HepG2 (cell line): ENCODE measurements at regions not wholly inside any gene's neighbourhood (a gene's known extent, or its start where the extent isn't known, plus 50 kb on each side); places are given as distances from the start of the nearest gene placed in this dataset.

Source experiments
- ATAC-seq: fragments of 200-7000 bp; cut with Tn5 transposase; 3 replicates; pipeline ENCODE4 v1.9.1; 2020; ENCODE audit warnings: mild to moderate bottlenecking, moderate library complexity
- BruUV-seq: library from RNA; stranded (reverse); fragments of 400-500 nt; replicated peaks from 2 replicates; lab custom pipeline; 2021; lab: Mats Ljungman, UMichigan
- CTCF ChIA-PET: fragments of 300-600 bp; formaldehyde crosslinking; extraction: SDS; loops from one replicate; lab custom pipeline; 2021; ENCODE audit warnings: low total read pairs, inconsistent platforms, low intra/inter-chr PET ratio; lab: Yijun Ruan, JAX
- POLR2A ChIA-PET: fragments of 350-600 bp; sonication (Branson Sonifier 250); formaldehyde crosslinking; loops from one replicate; lab custom pipeline; 2020; ENCODE audit warnings: antibody characterized with exemption, inconsistent platforms; lab: Yijun Ruan, JAX
- DNase-seq: peaks from one replicate; pipeline ENCODE4 v3.0.0-alpha.2; 2015; ENCODE audit warnings: low spot score
- FAIRE-seq: peaks from 3 replicates; lab custom pipeline; 2011; peaks lifted over from hg19 to GRCh38; lab: Jason Lieb, UNC
- H2AFZ ChIP-seq: one replicate; pipeline ENCODE4 v1.6.1; 2011; ENCODE audit warnings: low read length, inconsistent platforms
- H3K27ac ChIP-seq: fragments of 300-600 bp; 3 replicates; pipeline ENCODE4 v1.8.0; 2011; ENCODE audit warnings: mixed run types, mild to moderate bottlenecking, mixed read lengths, low read length, inconsistent platforms; ENCODE audit not compliant: insufficient read depth; ENCODE audit errors: extremely low read length
- H3K27me3 ChIP-seq, 2 experiments: fragments of 200-600 bp in 1 of 2; 2 replicates in 1 of 2; 3 replicates in 1 of 2; pipeline versions ENCODE4 v1.6.0 to v1.8.0; 2011; ENCODE audit warnings: low read length in 2 of 2, mild to moderate bottlenecking in 2 of 2, moderate library complexity in 2 of 2, inconsistent platforms in 1 of 2; ENCODE audit not compliant: insufficient read depth in 2 of 2, control insufficient read depth in 1 of 2
- H3K36me3 ChIP-seq, 2 experiments: fragments of 200-600 bp in 1 of 2; replicated peaks in 1 of 2; 2 replicates in 1 of 2; 3 replicates in 1 of 2; pipeline versions ENCODE4 v1.5.1 to v1.8.0; 2011; ENCODE audit warnings: low read length in 2 of 2, inconsistent platforms in 1 of 2; ENCODE audit not compliant: insufficient read depth in 2 of 2, control insufficient read depth in 1 of 2
- H3K4me1 ChIP-seq: 2 replicates; pipeline ENCODE4 v1.5.1; 2012; ENCODE audit warnings: low read length, inconsistent platforms; ENCODE audit not compliant: insufficient read depth
- H3K4me2 ChIP-seq: 2 replicates; pipeline ENCODE4 v1.6.0; 2011; ENCODE audit warnings: low read depth, low read length, inconsistent platforms
- H3K4me3 ChIP-seq, 3 experiments: fragments of 200-600 bp in 1 of 3; sonication (generic), shearing (Covaris generic) in 1 of 3; replicated peaks in 1 of 3; 2 replicates each; pipeline ENCODE4 v1.5.1; 2011 to 2016; ENCODE audit warnings: low read length in 3 of 3, inconsistent platforms in 2 of 3, low read depth in 2 of 3, mild to moderate bottlenecking in 2 of 3, control low read depth in 1 of 3, mixed read lengths in 1 of 3; ENCODE audit not compliant: insufficient read depth in 1 of 3
- H3K79me2 ChIP-seq: one replicate; pipeline ENCODE4 v1.6.1; 2011; ENCODE audit warnings: low read length, inconsistent platforms; ENCODE audit not compliant: insufficient read depth
- H3K9ac ChIP-seq: 2 replicates; pipeline ENCODE4 v1.6.0; 2011; ENCODE audit warnings: mild to moderate bottlenecking, low read depth, low read length, inconsistent platforms; ENCODE audit not compliant: insufficient read depth
- H3K9me3 ChIP-seq: 2 replicates; pipeline ENCODE4 v1.5.1; 2012; ENCODE audit warnings: mild to moderate bottlenecking, low read length
- H4K20me1 ChIP-seq: 2 replicates; pipeline ENCODE4 v1.6.0; 2011; ENCODE audit warnings: inconsistent platforms, mild to moderate bottlenecking, low read length, moderate library complexity; ENCODE audit not compliant: insufficient read depth
- ATF7 ChIP-seq, 2 experiments: fragments of 450-650 bp in 1 of 2; sonication (generic) in 1 of 2; formaldehyde crosslinking in 1 of 2; IDR thresholded peaks; 2 replicates each; pipeline versions ENCODE4 v1.4.0 to v1.6.1; 2016 to 2020; ENCODE audit warnings: antibody characterized with exemption in 1 of 2, mild to moderate bottlenecking in 1 of 2, missing genetic modification reagents in 1 of 2
- MAFF ChIP-seq: IDR thresholded peaks from 2 replicates; pipeline ENCODE4 v1.6.1; 2011; ENCODE audit warnings: low read depth, low read length, improper control_type of control experiment
- PRPF4 ChIP-seq: fragments of 200-400 bp; formaldehyde crosslinking; IDR thresholded peaks from 2 replicates; pipeline ENCODE4 v1.6.1; 2016; ENCODE audit warnings: low read length, low read depth; ENCODE audit not compliant: poor library complexity, severe bottlenecking
- SAP130 ChIP-seq: IDR thresholded peaks from 2 replicates; pipeline ENCODE4 v1.6.1; 2016; ENCODE audit warnings: low read depth
- SNAPC5 ChIP-seq: sonication (generic); formaldehyde crosslinking; IDR thresholded peaks from 2 replicates; pipeline ENCODE4 v1.8.1; 2023; ENCODE audit warnings: mild to moderate bottlenecking, missing genetic modification reagents, borderline replicate concordance
- STAG1 ChIP-seq: sonication (generic); formaldehyde crosslinking; IDR thresholded peaks from 2 replicates; pipeline ENCODE4 v1.4.0; 2020; ENCODE audit warnings: missing genetic modification reagents
- TRIM22 ChIP-seq: fragments of 450-650 bp; IDR thresholded peaks from 2 replicates; pipeline ENCODE4 v1.6.1; 2017
- ZBED4 ChIP-seq: sonication (generic); formaldehyde crosslinking; IDR thresholded peaks from 2 replicates; pipeline ENCODE4 v1.4.0; 2020; ENCODE audit warnings: missing genetic modification reagents, borderline replicate concordance
- ZNF784 ChIP-seq: sonication (generic); formaldehyde crosslinking; IDR thresholded peaks from 2 replicates; pipeline ENCODE4 v1.5.1; 2020; ENCODE audit warnings: missing genetic modification reagents, mild to moderate bottlenecking, borderline replicate concordance
- ZSCAN22 ChIP-seq: sonication (generic); formaldehyde crosslinking; IDR thresholded peaks from 2 replicates; pipeline ENCODE4 v1.4.0; 2020; ENCODE audit warnings: mild to moderate bottlenecking, missing genetic modification reagents
- WGBS: methylation state at CpG from one replicate; pipeline ENCODE4 v1.1.6; 2017; ENCODE audit warnings: low lambda C conversion rate; 5-methylcytosine and 5-hydroxymethylcytosine counted together
- in situ Hi-C: cut with HindIII; loops from 2 replicates; pipeline ENCODE4 v1.10.0; 2017; ENCODE audit warnings: low pct_unique_long_range_greater_than_20kb; ENCODE audit not compliant: extremely low pct_ligation_motif_present
- intact Hi-C: fragments of 100-400 bp; cut with micrococcal nuclease; formaldehyde crosslinking; loops from one replicate; pipeline ENCODE4 v1.10.0; 2022; ENCODE audit not compliant: unreplicated experiment

- Histone ChIP-seq H4K20me1 (no peaks in the 10 kb centered on the region), H3K9me3 (no peaks in the 10 kb centered on the region), H2AFZ (no peak overlapping the region), H3K4me3 (no peak overlapping the region), H3K27me3 (no peaks in the 10 kb centered on the region), H3K9ac (no peak overlapping the region), H3K4me2 (no peak overlapping the region), H3K36me3 (no peaks in the 10 kb centered on the region), H3K4me1 (no peaks in the 10 kb centered on the region), H3K27ac (no peak overlapping the region), H3K79me2 (no peaks in the 10 kb centered on the region)
- TF ChIP-seq ZNF784 (no peak), SNAPC5 (CRISPR knock-in tag) (no peak), PRPF4 (no peak), ATF7 (IDR thresholded peaks at IDR 0.05) (no peak), ATF7 (CRISPR knock-in tag; IDR thresholded peaks at IDR 0.05) (no peak), TRIM22 (no peak), ZBED4 (CRISPR knock-in tag) (no peak), SAP130 (CRISPR knock-in tag) (no peak), MAFF (no peak), STAG1 (CRISPR knock-in tag) (no peak), ZSCAN22 (CRISPR knock-in tag) (no peak)
- FAIRE-seq (no peak), ATAC-seq (no peak), DNase-seq (no peak)
- in situ Hi-C loops = no loop called here
- intact Hi-C loops = no loop called here
- ChIA-PET CTCF (no interaction called here), POLR2A (no interaction called here)
- 12% methylated on average over 5 of the region's 5 CpGs for WGBS
- no TSS peak for BruUV-seq
These were observed 135.1 kb downstream of the IRS2 start for GRCh38 chr13:109651311-109651710.
